Ovary (tissue), 7 donors: ENCODE measurements at regions not wholly inside any gene's neighbourhood (a gene's known extent, or its start where the extent isn't known, plus 50 kb on each side); places are given as distances from the start of the nearest gene placed in this dataset.

Experiments used
- DNase-seq, 5 donors: peaks; one replicate each; pipeline ENCODE4 v3.0.0-alpha.2; 2019 to 2020
- H3K27ac ChIP-seq, 2 donors: fragments of 200-600 bp; one replicate each; pipeline versions ENCODE4 v1.5.1 to v1.8.0; 2019 to 2022
- H3K27me3 ChIP-seq: fragments of 200-600 bp; one replicate; pipeline ENCODE4 v1.8.0; 2022
- H3K36me3 ChIP-seq: fragments of 200-600 bp; sonication (generic); one replicate; pipeline ENCODE4 v1.5.1; 2019
- H3K4me1 ChIP-seq: one replicate; pipeline ENCODE4 v1.8.1; 2013; ENCODE audit warnings: mild to moderate bottlenecking, moderate library complexity; ENCODE audit not compliant: insufficient read depth
- H3K4me3 ChIP-seq: fragments of 200-600 bp; sonication (generic); one replicate; pipeline ENCODE4 v1.5.1; 2017
- H3K9me3 ChIP-seq, 2 donors: fragments of 200-600 bp in 1 of 2; sonication (generic) in 1 of 2; one replicate each; pipeline versions ENCODE4 v1.5.1 to v1.8.1; 2013 to 2019; ENCODE audit warnings: mild to moderate bottlenecking in 1 of 2, moderate library complexity in 1 of 2
- CTCF ChIP-seq, 3 donors: fragments of 450-650 bp in 2 of 3; fragments of 200-600 bp in 1 of 3; IDR thresholded peaks; one replicate each; pipeline versions ENCODE4 v1.5.1 to v1.8.0; 2016 to 2022; ENCODE audit warnings: antibody characterized with exemption in 3 of 3, mild to moderate bottlenecking in 1 of 3
- EP300 ChIP-seq: sonication (generic); formaldehyde crosslinking; IDR thresholded peaks from one replicate; pipeline ENCODE4 v1.6.1; 2017; ENCODE audit warnings: antibody characterized with exemption
- POLR2A ChIP-seq: fragments of 450-650 bp; IDR thresholded peaks from one replicate; pipeline ENCODE4 v1.6.1; 2017; ENCODE audit warnings: antibody characterized with exemption, mild to moderate bottlenecking, moderate library complexity
- WGBS, 3 donors: extraction: QIAGEN DNeasy Blood & Tissue Kit in 1 of 3; methylation state at CpG; one replicate each; pipeline versions ENCODE4 v1.1.5 to v1.1.7; 2013 to 2017; 5-methylcytosine and 5-hydroxymethylcytosine counted together
- intact Hi-C, 4 donors: fragments of 100-400 bp; cut with DNase I; formaldehyde crosslinking; loops; one replicate each; pipeline versions ENCODE4 v1.11.0 to v1.15.1; 2022 to 2023
- donor health status: DM: no; HTN: no; CAD: no; lungs with moderate emphysema.
- donor health status: DM: no; HTN: no; CAD: no.
- donor health status: Bipolar disorder and iron deficiency.
- donor health status: DM: no; HTN: no; CAD: no.
- donor health status: DM: yes; HTN: yes; CAD: no.

- Histone ChIP-seq H3K4me1 (no peaks in the 10 kb centered on the region), H3K36me3 (no peaks in the 10 kb centered on the region), H3K4me3 (no peak overlapping the region), H3K9me3 (no peaks in the 10 kb centered on the region), H3K27ac (no peak overlapping the region), H3K27me3 (no peaks in the 10 kb centered on the region)
- 78 to 88% (median 79%) methylated on average over 3 of the region's 3 CpGs for WGBS, 3 donors
- no peak for DNase-seq
- intact Hi-C loops: no loop called here
- no peak for TF ChIP-seq CTCF (IDR thresholded peaks at IDR 0.05)
- no peak for TF ChIP-seq POLR2A
- TF ChIP-seq EP300: no peak
Observed at GRCh38 chr12:113734503-113734902, 231.6 kb downstream of the RBM19 start.

GRCh38 chr12:113732916-113733315 lies 233.2 kb downstream of the RBM19 start:
- no peaks in the 10 kb centered on the region for H3K27me3 ChIP-seq

GRCh38 chr12:113727651-113728061 lies 238.5 kb downstream of the RBM19 start:
- Histone ChIP-seq H3K27me3 (no peaks in the 10 kb centered on the region), H3K4me1 (no peaks in the 10 kb centered on the region), H3K4me3 (no peak overlapping the region), H3K36me3 (no peaks in the 10 kb centered on the region), H3K9me3 (peaks cover 0 to 3% of the 10 kb centered on the region in 2 donors), H3K27ac (no peak overlapping the region)
- TF ChIP-seq POLR2A: no peak
- no peak for TF ChIP-seq EP300
- TF ChIP-seq CTCF (IDR thresholded peaks at IDR 0.05): no peak
- WGBS, 3 donors: 73 to 88% (median 85%) methylated on average over 1 of the region's 1 CpG
- no peak for DNase-seq
- intact Hi-C loops: no loop called here

More at GRCh38 chr12:113732916-113733315, 233.2 kb downstream of the RBM19 start:
- no peaks in the 10 kb centered on the region for H3K36me3 ChIP-seq
- no peak overlapping the region for H3K27ac ChIP-seq
- H3K9me3 ChIP-seq: no peaks in the 10 kb centered on the region
- no peak for DNase-seq
- no peaks in the 10 kb centered on the region for H3K4me1 ChIP-seq
- no peak for TF ChIP-seq CTCF (IDR thresholded peaks at IDR 0.05)
- no peak for TF ChIP-seq POLR2A
- no peak for TF ChIP-seq EP300
- WGBS, 3 donors: 68 to 83% (median 77%) methylated on average over 4 of the region's 4 CpGs
- intact Hi-C loops: no loop called here
- H3K4me3 ChIP-seq: no peak overlapping the region

GRCh38 chr12:113726254-113726819 lies 239.8 kb downstream of the RBM19 start:
- no peaks in the 10 kb centered on the region for H3K27me3 ChIP-seq
- intact Hi-C loops: no loop called here

More at GRCh38 chr12:113726254-113726819, 239.8 kb downstream of the RBM19 start:
- H3K36me3 ChIP-seq: no peaks in the 10 kb centered on the region
- 77 to 80% (median 77%) methylated on average over 6 of the region's 6 CpGs for WGBS, 3 donors
- H3K4me1 ChIP-seq: no peaks in the 10 kb centered on the region
- H3K4me3 ChIP-seq: no peak overlapping the region
- TF ChIP-seq POLR2A (no peak), EP300 (no peak), CTCF (IDR thresholded peaks at IDR 0.05) (no peak)
- DNase-seq: no peak
- peaks cover 0 to 3% of the 10 kb centered on the region in 2 donors for H3K9me3 ChIP-seq
- no peak overlapping the region for H3K27ac ChIP-seq
